CD4-positive, alpha-beta T cell (primary cell): ENCODE measurements at regions not wholly inside any gene's neighbourhood (a gene's known extent, or its start where the extent isn't known, plus 50 kb on each side); places are given as distances from the start of the nearest gene placed in this dataset.

Experiments
- ATAC-seq: fragments of 200-7000 bp; cut with Tn5 transposase; one replicate; pipeline ENCODE4 v1.10.0; 2022; ENCODE audit warnings: mild to moderate bottlenecking; ENCODE audit not compliant: poor library complexity
- CTCF ChIA-PET: fragments of 350-600 bp; sonication (Branson Sonifier 250); formaldehyde crosslinking; loops from one replicate; lab custom pipeline; 2021; ENCODE audit warnings: antibody characterized with exemption, inconsistent platforms; lab: Charles Lee
- POLR2A ChIA-PET: fragments of 350-600 bp; sonication (Branson Sonifier 250); formaldehyde crosslinking; loops from one replicate; lab custom pipeline; 2021; ENCODE audit warnings: antibody characterized with exemption, inconsistent platforms; lab: Charles Lee
- DNase-seq, 14 experiments: peaks; one replicate each; pipeline ENCODE4 v3.0.0-alpha.2; 2013 to 2020; ENCODE audit warnings: mixed read lengths in 2 of 14
- H3K27ac ChIP-seq, 2 donors: one replicate each; pipeline versions ENCODE4 v1.5.1 to v1.7.0; 2013; ENCODE audit warnings: low read length in 2 of 2, low read depth in 1 of 2, mild to moderate bottlenecking in 1 of 2
- H3K27me3 ChIP-seq, 2 experiments: 1 replicate in 1 of 2; 2 replicates in 1 of 2; pipeline versions ENCODE4 v1.6.1 to v1.7.0; 2013; ENCODE audit warnings: low read length in 2 of 2, control low read depth in 1 of 2, mild to moderate bottlenecking in 1 of 2, moderate library complexity in 1 of 2; ENCODE audit not compliant: insufficient read depth in 2 of 2, control insufficient read depth in 1 of 2
- H3K36me3 ChIP-seq: one replicate; pipeline ENCODE4 v1.6.1; 2013; ENCODE audit warnings: low read length, control low read depth; ENCODE audit not compliant: insufficient read depth
- H3K4me1 ChIP-seq: one replicate; pipeline ENCODE4 v1.6.1; 2013; ENCODE audit warnings: low read length, control low read depth; ENCODE audit not compliant: insufficient read depth
- H3K4me3 ChIP-seq: one replicate; pipeline ENCODE4 v1.5.1; 2013; ENCODE audit warnings: mild to moderate bottlenecking, low read length, moderate library complexity
- H3K9me3 ChIP-seq, 2 experiments: 1 replicate in 1 of 2; 2 replicates in 1 of 2; pipeline versions ENCODE4 v1.6.1 to v1.7.0; 2013; ENCODE audit warnings: low read length in 2 of 2, mild to moderate bottlenecking in 2 of 2, control low read depth in 1 of 2, moderate library complexity in 1 of 2; ENCODE audit not compliant: control insufficient read depth in 1 of 2, insufficient read depth in 1 of 2
- H3K27ac Mint-ChIP-seq: one replicate; pipeline ENCODE4 v1.8.0; 2020; ENCODE audit warnings: mixed read lengths
- H3K27me3 Mint-ChIP-seq: one replicate; pipeline ENCODE4 v1.8.0; 2021; ENCODE audit warnings: mixed read lengths
- H3K36me3 Mint-ChIP-seq: one replicate; pipeline ENCODE4 v1.8.0; 2021; ENCODE audit warnings: low read depth, mixed read lengths
- H3K4me1 Mint-ChIP-seq: one replicate; pipeline ENCODE4 v1.8.0; 2021; ENCODE audit warnings: low read depth, mixed read lengths
- H3K4me3 Mint-ChIP-seq: one replicate; pipeline ENCODE4 v1.8.0; 2020; ENCODE audit warnings: mild to moderate bottlenecking, mixed read lengths
- H3K9me3 Mint-ChIP-seq: one replicate; pipeline ENCODE4 v1.8.0; 2020; ENCODE audit warnings: mixed read lengths
- CTCF ChIP-seq: fragments of 200-600 bp; IDR thresholded peaks from one replicate; pipeline ENCODE4 v1.8.0; 2022; ENCODE audit warnings: antibody characterized with exemption, mild to moderate bottlenecking
- intact Hi-C, 2 experiments: fragments of 100-400 bp; cut with DNase I in 1 of 2; cut with micrococcal nuclease in 1 of 2; formaldehyde crosslinking; loops; one replicate each; pipeline versions ENCODE4 v1.15.1 to v1.9.0; 2023 to 2025; cut with DNase I, micrococcal nuclease

- no peaks in the 10 kb centered on the region for H3K9me3 ChIP-seq
- Mint-ChIP-seq H3K27me3 (no peaks in the 10 kb centered on the region), H3K36me3 (no peaks in the 10 kb centered on the region), H3K4me1 (no peaks in the 10 kb centered on the region), H3K4me3 (no peak overlapping the region), H3K9me3 (no peaks in the 10 kb centered on the region), H3K27ac (no peak overlapping the region)
- H3K36me3 ChIP-seq: no peaks in the 10 kb centered on the region
- TF ChIP-seq CTCF: no peak
- ChIA-PET CTCF (no interaction called here), POLR2A (no interaction called here)
- DNase-seq (no peak), ATAC-seq (no peak)
- no peak overlapping the region for H3K4me3 ChIP-seq
- H3K27me3 ChIP-seq: no peaks in the 10 kb centered on the region
- no peak overlapping the region for H3K27ac ChIP-seq
- no peaks in the 10 kb centered on the region for H3K4me1 ChIP-seq
- intact Hi-C loops: no loop called here
These were observed 421.7 kb downstream of the EFNB2 start for GRCh38 chr13:106113796-106114195.

GRCh38 chr13:106112191-106112590 is 423.3 kb downstream of the EFNB2 start:
- Histone ChIP-seq H3K36me3 (no peaks in the 10 kb centered on the region), H3K4me3 (no peak overlapping the region), H3K27me3 (no peaks in the 10 kb centered on the region), H3K4me1 (no peaks in the 10 kb centered on the region), H3K27ac (no peak overlapping the region), H3K9me3 (no peaks in the 10 kb centered on the region)
- H3K4me1 Mint-ChIP-seq: no peaks in the 10 kb centered on the region
- no peaks in the 10 kb centered on the region for H3K27me3 Mint-ChIP-seq
- POLR2A ChIA-PET: no interaction called here
- no peaks in the 10 kb centered on the region for H3K9me3 Mint-ChIP-seq
- intact Hi-C loops: no loop called here
- TF ChIP-seq CTCF: no peak
- no peaks in the 10 kb centered on the region for H3K36me3 Mint-ChIP-seq
- ATAC-seq: no peak
- DNase-seq: no peak
- CTCF ChIA-PET: no interaction called here
- no peak overlapping the region for H3K4me3 Mint-ChIP-seq
- no peak overlapping the region for H3K27ac Mint-ChIP-seq

- no peak for TF ChIP-seq CTCF
- intact Hi-C loops: no loop called here
- Histone ChIP-seq H3K27me3 (no peaks in the 10 kb centered on the region), H3K9me3 (no peaks in the 10 kb centered on the region), H3K36me3 (no peaks in the 10 kb centered on the region), H3K27ac (no peak overlapping the region), H3K4me3 (no peak overlapping the region), H3K4me1 (no peaks in the 10 kb centered on the region)
- ATAC-seq (no peak), DNase-seq (no peak)
- no peak overlapping the region for H3K4me3 Mint-ChIP-seq
- H3K27me3 Mint-ChIP-seq: no peaks in the 10 kb centered on the region
- no peaks in the 10 kb centered on the region for H3K9me3 Mint-ChIP-seq
- POLR2A ChIA-PET: no interaction called here
- H3K36me3 Mint-ChIP-seq: no peaks in the 10 kb centered on the region
- CTCF ChIA-PET: no interaction called here
- H3K4me1 Mint-ChIP-seq: no peaks in the 10 kb centered on the region
- H3K27ac Mint-ChIP-seq: no peak overlapping the region
These were observed 425.1 kb downstream of the EFNB2 start for GRCh38 chr13:106110241-106110855.
